DND-41 (cell line): ENCODE measurements at regions not wholly inside any gene's neighbourhood (a gene's known extent, or its start where the extent isn't known, plus 50 kb on each side); places are given as distances from the start of the nearest gene placed in this dataset.

Source experiments
- ATAC-seq: fragments of 200-7000 bp; cut with Tn5 transposase; 3 replicates; pipeline ENCODE4 v1.9.1; 2021; ENCODE audit warnings: low read depth; ENCODE audit not compliant: insufficient read depth
- DNase-seq: peaks from one replicate; pipeline ENCODE4 v3.0.0-alpha.2; 2020
- H2AFZ ChIP-seq: 2 replicates; pipeline ENCODE4 v1.6.0; 2012; ENCODE audit warnings: low read depth, low read length
- H3K27ac ChIP-seq: 2 replicates; pipeline ENCODE4 v1.5.1; 2012; ENCODE audit warnings: low read length, inconsistent platforms
- H3K27me3 ChIP-seq: fragments of 200-600 bp; sonication (generic); 2 replicates; pipeline ENCODE4 v1.6.0; 2012; ENCODE audit warnings: low read length, mild to moderate bottlenecking, inconsistent platforms; ENCODE audit not compliant: insufficient read depth, poor library complexity
- H3K36me3 ChIP-seq: 2 replicates; pipeline ENCODE4 v1.5.1; 2012; ENCODE audit warnings: low read length, inconsistent platforms; ENCODE audit not compliant: insufficient read depth
- H3K4me1 ChIP-seq: 2 replicates; pipeline ENCODE4 v1.5.1; 2012; ENCODE audit warnings: mild to moderate bottlenecking, low read length; ENCODE audit not compliant: insufficient read depth
- H3K4me2 ChIP-seq: 2 replicates; pipeline ENCODE4 v1.6.0; 2012; ENCODE audit warnings: mild to moderate bottlenecking, moderate library complexity, low read length, inconsistent platforms; ENCODE audit not compliant: insufficient read depth
- H3K4me3 ChIP-seq, 2 experiments: fragments of 200-600 bp in 1 of 2; shearing (Covaris generic) in 1 of 2; 2 replicates each; pipeline ENCODE4 v1.5.1; 2012 to 2016; ENCODE audit warnings: inconsistent platforms in 2 of 2, low read length in 2 of 2, mild to moderate bottlenecking in 2 of 2, low read depth in 1 of 2, moderate library complexity in 1 of 2
- H3K79me2 ChIP-seq: 2 replicates; pipeline ENCODE4 v1.6.0; 2012; ENCODE audit warnings: low read length, inconsistent platforms; ENCODE audit not compliant: insufficient read depth
- H3K9ac ChIP-seq: 2 replicates; pipeline ENCODE4 v1.6.0; 2012; ENCODE audit warnings: low read depth, mild to moderate bottlenecking, inconsistent platforms, low read length, moderate library complexity
- H3K9me3 ChIP-seq: 2 replicates; pipeline ENCODE4 v1.5.1; 2012; ENCODE audit warnings: low read length, moderate library complexity, mild to moderate bottlenecking, inconsistent platforms; ENCODE audit not compliant: insufficient read depth, severe bottlenecking
- H4K20me1 ChIP-seq: 2 replicates; pipeline ENCODE4 v1.6.0; 2012; ENCODE audit warnings: low read length; ENCODE audit not compliant: insufficient read depth
- CTCF ChIP-seq: IDR thresholded peaks from 2 replicates; pipeline ENCODE4 v1.5.1; 2012; ENCODE audit warnings: borderline replicate concordance, low read length, moderate library complexity, mild to moderate bottlenecking; ENCODE audit not compliant: poor library complexity, severe bottlenecking; ENCODE audit errors: extremely low read depth
- EZH2 ChIP-seq: IDR thresholded peaks from 3 replicates; pipeline ENCODE4 v1.6.1; 2012; ENCODE audit warnings: borderline replicate concordance, low read depth, mild to moderate bottlenecking, moderate library complexity, low read length, inconsistent platforms; ENCODE audit not compliant: severe bottlenecking

GRCh38 chr16:54409982-54410381 lies 123.4 kb upstream of the IRX3 start:
- no peaks in the 10 kb centered on the region for H4K20me1 ChIP-seq
- no peaks in the 10 kb centered on the region for H3K4me1 ChIP-seq
- H3K27ac ChIP-seq: no peak overlapping the region
- no peaks in the 10 kb centered on the region for H3K79me2 ChIP-seq
- ATAC-seq (no peak), DNase-seq (no peak)
- H3K4me2 ChIP-seq: no peak overlapping the region
- H2AFZ ChIP-seq: 0 out of 2 replicates have a peak overlapping the region, but pooled peaks have one; percentile 11
- TF ChIP-seq EZH2: no peak
- TF ChIP-seq CTCF: no peak
- H3K27me3 ChIP-seq: no peaks in the 10 kb centered on the region
- no peak overlapping the region for H3K9ac ChIP-seq
- no peak overlapping the region for H3K4me3 ChIP-seq
- H3K9me3 ChIP-seq: no peaks in the 10 kb centered on the region
- H3K36me3 ChIP-seq: no peaks in the 10 kb centered on the region

- DNase-seq: no peak
These were observed 121.0 kb upstream of the IRX3 start for GRCh38 chr16:54407596-54407995.

DNA sequence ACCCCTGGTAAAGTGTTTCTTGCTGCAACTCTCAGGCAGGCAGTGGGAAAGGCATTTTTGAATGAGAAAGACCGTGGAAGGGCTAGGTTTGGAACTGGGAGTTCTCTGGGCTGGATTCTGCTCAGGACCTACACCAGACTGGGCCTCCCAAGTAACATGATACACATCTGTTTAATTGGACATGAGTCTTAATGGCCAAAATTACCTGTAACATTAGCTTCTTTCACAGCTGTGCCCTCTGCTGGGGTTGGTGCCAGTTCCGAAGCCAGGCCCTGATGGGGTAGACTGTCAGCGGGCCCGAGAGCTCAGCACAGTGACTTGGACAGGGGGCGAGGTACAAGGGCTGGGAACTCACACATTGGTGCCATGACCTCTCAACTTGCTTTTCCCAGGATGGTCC lies 118.9 kb upstream of the IRX3 start:
- Histone ChIP-seq H3K9me3 (no peaks in the 10 kb centered on the region), H3K4me2 (no peak overlapping the region), H3K4me3 (no peak overlapping the region), H3K36me3 (no peaks in the 10 kb centered on the region), H4K20me1 (no peaks in the 10 kb centered on the region), H3K27ac (no peak overlapping the region), H3K79me2 (no peaks in the 10 kb centered on the region), H2AFZ (no peak overlapping the region), H3K9ac (no peak overlapping the region), H3K4me1 (no peaks in the 10 kb centered on the region), H3K27me3 (no peaks in the 10 kb centered on the region)
- no peak for DNase-seq
- no peak for ATAC-seq
- TF ChIP-seq EZH2 (no peak), CTCF (no peak)

More at GRCh38 chr16:54407596-54407995, 121.0 kb upstream of the IRX3 start:
- Histone ChIP-seq H3K4me2 (no peak overlapping the region), H3K27me3 (no peaks in the 10 kb centered on the region), H2AFZ (no peak overlapping the region), H3K9me3 (no peaks in the 10 kb centered on the region), H3K4me3 (no peak overlapping the region), H3K9ac (no peak overlapping the region), H4K20me1 (no peaks in the 10 kb centered on the region), H3K4me1 (no peaks in the 10 kb centered on the region), H3K27ac (no peak overlapping the region), H3K36me3 (no peaks in the 10 kb centered on the region), H3K79me2 (no peaks in the 10 kb centered on the region)
- no peak for TF ChIP-seq CTCF
- TF ChIP-seq EZH2: no peak
- no peak for ATAC-seq

DNA sequence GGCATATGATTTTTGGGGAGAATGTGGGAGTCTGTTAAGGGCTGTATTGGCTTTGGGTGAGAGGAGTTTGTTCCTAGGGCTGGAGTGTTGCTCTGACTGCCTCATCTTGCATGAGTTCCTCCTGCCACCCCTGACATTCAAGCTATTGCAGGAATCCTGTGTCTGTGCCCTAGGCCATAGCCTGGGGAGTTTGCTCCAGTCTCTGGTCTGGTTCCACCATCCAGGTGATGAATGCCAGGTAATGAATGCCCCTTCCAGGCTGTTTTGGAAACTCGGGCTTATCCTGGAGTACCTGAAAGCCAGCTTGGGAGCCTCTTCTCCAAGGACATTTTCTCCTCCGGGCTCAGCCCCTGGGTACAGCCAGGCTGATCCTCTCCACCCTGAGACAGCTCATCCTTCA lies 117.0 kb upstream of the IRX3 start:
- H2AFZ ChIP-seq: no peak overlapping the region
- H3K4me3 ChIP-seq: no peak overlapping the region
- H4K20me1 ChIP-seq: no peaks in the 10 kb centered on the region
- no peaks in the 10 kb centered on the region for H3K79me2 ChIP-seq
- TF ChIP-seq CTCF: no peak
- H3K9me3 ChIP-seq: no peaks in the 10 kb centered on the region
- H3K4me2 ChIP-seq: no peak overlapping the region
- H3K4me1 ChIP-seq: no peaks in the 10 kb centered on the region
- H3K27me3 ChIP-seq: no peaks in the 10 kb centered on the region
- no peaks in the 10 kb centered on the region for H3K36me3 ChIP-seq
- no peak overlapping the region for H3K9ac ChIP-seq
- DNase-seq (no peak), ATAC-seq (no peak)
- no peak overlapping the region for H3K27ac ChIP-seq
